HCT116 (cell line): ENCODE measurements at regions not wholly inside any gene's neighbourhood (a gene's known extent, or its start where the extent isn't known, plus 50 kb on each side); places are given as distances from the start of the nearest gene placed in this dataset.

Experiments used
- ATAC-seq: fragments of 200-7000 bp; cut with Tn5 transposase; 2 replicates; pipeline ENCODE4 v1.9.1; 2020; ENCODE audit warnings: mild to moderate bottlenecking, moderate library complexity
- BruUV-seq: library from RNA; stranded (reverse); fragments of 400-500 nt; replicated peaks from 2 replicates; lab custom pipeline; 2021; lab: Mats Ljungman, UMichigan
- CTCF ChIA-PET: fragments of 300-600 bp; sonication (Branson Sonifier 250); formaldehyde crosslinking; loops from one replicate; lab custom pipeline; 2021; ENCODE audit warnings: antibody characterized with exemption; lab: Charles Lee
- POLR2A ChIA-PET: fragments of 300-600, 350-600 bp; sonication (Branson Sonifier 250); formaldehyde crosslinking; loops from one replicate; lab custom pipeline; 2021; ENCODE audit warnings: antibody characterized with exemption; lab: Charles Lee
- RAD21 ChIA-PET, 2 experiments: fragments of 300-600 bp; sonication (Branson Sonifier 250); formaldehyde crosslinking; loops; one replicate each; lab custom pipeline; 2023; ENCODE audit warnings: low total read pairs in 2 of 2; ENCODE audit not compliant: uncharacterized antibody in 2 of 2, unreplicated experiment in 2 of 2, low non-redundant PET in 1 of 2; lab: Charles Lee
- DNase-seq: peaks from one replicate; pipeline ENCODE4 v3.0.0-alpha.2; 2010; ENCODE audit warnings: low read depth, low spot score
- H2AFZ ChIP-seq: fragments of 200-600 bp; shearing (Covaris generic), sonication (generic); 2 replicates; pipeline ENCODE4 v1.6.1; 2017; ENCODE audit warnings: low read depth, mixed run types, mixed read lengths, antibody characterized with exemption, low read length; ENCODE audit not compliant: poor library complexity, severe bottlenecking
- H3K27ac ChIP-seq: 2 replicates; pipeline ENCODE4 v1.5.1; 2012; ENCODE audit warnings: low read depth, low read length
- H3K27me3 ChIP-seq: fragments of 200-600 bp; sonication (generic); 2 replicates; pipeline ENCODE4 v1.6.1; 2016; ENCODE audit warnings: mixed run types, low read length, mixed read lengths; ENCODE audit not compliant: insufficient read depth
- H3K36me3 ChIP-seq, 2 experiments: fragments of 200-500 bp in 1 of 2; fragments of 200-600 bp in 1 of 2; sonication (Bioruptor generic) in 1 of 2; sonication (generic) in 1 of 2; 2 replicates each; pipeline versions ENCODE4 v1.5.1 to v1.6.1; 2014 to 2016; ENCODE audit warnings: low read length in 2 of 2, inconsistent platforms in 1 of 2, mixed read lengths in 1 of 2, mixed run types in 1 of 2; ENCODE audit not compliant: insufficient read depth in 2 of 2, control insufficient read depth in 1 of 2
- H3K4me1 ChIP-seq, 2 experiments: fragments of 200-600 bp in 1 of 2; sonication (generic) in 1 of 2; 2 replicates each; pipeline versions ENCODE4 v1.5.1 to v1.6.1; 2012 to 2017; ENCODE audit warnings: low read length in 2 of 2, inconsistent platforms in 1 of 2, mild to moderate bottlenecking in 1 of 2, mixed read lengths in 1 of 2, mixed run types in 1 of 2, moderate library complexity in 1 of 2; ENCODE audit not compliant: insufficient read depth in 2 of 2, control insufficient read depth in 1 of 2
- H3K4me2 ChIP-seq: fragments of 200-600 bp; sonication (generic); 2 replicates; pipeline ENCODE4 v1.6.1; 2017; ENCODE audit warnings: mixed run types, low read length, mixed read lengths
- H3K4me3 ChIP-seq, 2 experiments: fragments of 200-600 bp in 1 of 2; sonication (generic) in 1 of 2; replicated peaks in 1 of 2; 2 replicates each; pipeline ENCODE4 v1.5.1; 2011 to 2016; ENCODE audit warnings: low read length in 2 of 2, control low read depth in 1 of 2, low read depth in 1 of 2, mild to moderate bottlenecking in 1 of 2, mixed read lengths in 1 of 2, mixed run types in 1 of 2
- H3K79me2 ChIP-seq: fragments of 200-600 bp; sonication (generic); 2 replicates; pipeline ENCODE4 v1.6.1; 2017; ENCODE audit warnings: mild to moderate bottlenecking, mixed run types, low read length, moderate library complexity, mixed read lengths; ENCODE audit not compliant: insufficient read depth
- H3K9ac ChIP-seq: fragments of 200-600 bp; sonication (generic); 2 replicates; pipeline ENCODE4 v1.6.1; 2016; ENCODE audit warnings: low read length, mixed read lengths
- H3K9me2 ChIP-seq: fragments of 200-600 bp; sonication (generic), shearing (Covaris generic); 2 replicates; pipeline ENCODE4 v1.6.1; 2017; ENCODE audit warnings: mixed run types, mild to moderate bottlenecking, moderate library complexity; ENCODE audit not compliant: insufficient read depth
- H3K9me3 ChIP-seq, 2 experiments: fragments of 200-500 bp in 1 of 2; fragments of 200-600 bp in 1 of 2; sonication (Bioruptor generic) in 1 of 2; sonication (generic) in 1 of 2; 2 replicates each; pipeline ENCODE4 v1.6.1; 2014 to 2017; ENCODE audit warnings: low read length in 2 of 2, mixed read lengths in 2 of 2, inconsistent platforms in 1 of 2, low read depth in 1 of 2, mild to moderate bottlenecking in 1 of 2, mixed run types in 1 of 2, moderate library complexity in 1 of 2; ENCODE audit not compliant: control insufficient read depth in 1 of 2, insufficient read depth in 1 of 2
- H4K20me1 ChIP-seq: fragments of 200-600 bp; sonication (generic), shearing (Covaris generic); 2 replicates; pipeline ENCODE4 v1.6.1; 2017; ENCODE audit warnings: mixed run types, mild to moderate bottlenecking, moderate library complexity; ENCODE audit not compliant: insufficient read depth
- CEBPB ChIP-seq: IDR thresholded peaks from 2 replicates; pipeline ENCODE4 v1.6.1; 2012; ENCODE audit warnings: low read depth
- EGR1 ChIP-seq: IDR thresholded peaks from 2 replicates; pipeline ENCODE4 v1.6.1; 2012; ENCODE audit warnings: low read depth
- EZH2phosphoT487 ChIP-seq: fragments of 200-600 bp; IDR thresholded peaks from 2 replicates; pipeline ENCODE4 v1.6.1; 2018; ENCODE audit warnings: antibody characterized with exemption, borderline replicate concordance
- FOSL1 ChIP-seq: IDR thresholded peaks from 2 replicates; pipeline ENCODE4 v1.6.1; 2012; ENCODE audit warnings: low read depth
- JUND ChIP-seq: IDR thresholded peaks from 2 replicates; pipeline ENCODE4 v1.6.1; 2012
- POLR2AphosphoS5 ChIP-seq: IDR thresholded peaks from 2 replicates; pipeline ENCODE4 v1.6.1; 2011; ENCODE audit warnings: mild to moderate bottlenecking, low read depth, low read length, moderate library complexity
- SIN3A ChIP-seq: IDR thresholded peaks from 2 replicates; pipeline ENCODE4 v1.6.1; 2012; ENCODE audit warnings: low read depth
- TCF7L2 ChIP-seq: IDR thresholded peaks from 2 replicates; pipeline ENCODE4 v1.7.0; 2011; ENCODE audit warnings: borderline replicate concordance, inconsistent platforms; ENCODE audit not compliant: insufficient read depth, insufficient read length; ENCODE audit errors: extremely low read depth
- YY1 ChIP-seq: IDR thresholded peaks from 2 replicates; pipeline ENCODE4 v1.6.1; 2011; ENCODE audit warnings: low read length, low read depth, moderate library complexity, mild to moderate bottlenecking; ENCODE audit not compliant: insufficient replicate concordance; ENCODE audit errors: extremely low read depth
- intact Hi-C: fragments of 100-400 bp; cut with micrococcal nuclease; formaldehyde crosslinking; loops from 2 replicates; pipeline ENCODE4 v1.10.0; 2022
- TF ChIP-seq, protein P1 (sequence below): IDR thresholded peaks from 2 replicates; pipeline ENCODE4 v1.6.1; 2012
- TF ChIP-seq, protein P2 (sequence below): IDR thresholded peaks from 2 replicates; pipeline ENCODE4 v1.6.1; 2012
- TF ChIP-seq, protein P3 (sequence below), 3 experiments: fragments of 200-600 bp in 1 of 3; sonication (generic) in 1 of 3; IDR thresholded peaks in 2 of 3; conservative IDR thresholded peaks in 1 of 3; 2 replicates each; pipeline ENCODE4 v1.5.1; 2012 to 2017; ENCODE audit warnings: low read depth in 2 of 3, low read length in 2 of 3, antibody characterized with exemption in 1 of 3, borderline replicate concordance in 1 of 3, control low read depth in 1 of 3, mild to moderate bottlenecking in 1 of 3, mixed read lengths in 1 of 3, mixed run types in 1 of 3, moderate library complexity in 1 of 3; ENCODE audit not compliant: insufficient read depth in 1 of 3

DNA sequence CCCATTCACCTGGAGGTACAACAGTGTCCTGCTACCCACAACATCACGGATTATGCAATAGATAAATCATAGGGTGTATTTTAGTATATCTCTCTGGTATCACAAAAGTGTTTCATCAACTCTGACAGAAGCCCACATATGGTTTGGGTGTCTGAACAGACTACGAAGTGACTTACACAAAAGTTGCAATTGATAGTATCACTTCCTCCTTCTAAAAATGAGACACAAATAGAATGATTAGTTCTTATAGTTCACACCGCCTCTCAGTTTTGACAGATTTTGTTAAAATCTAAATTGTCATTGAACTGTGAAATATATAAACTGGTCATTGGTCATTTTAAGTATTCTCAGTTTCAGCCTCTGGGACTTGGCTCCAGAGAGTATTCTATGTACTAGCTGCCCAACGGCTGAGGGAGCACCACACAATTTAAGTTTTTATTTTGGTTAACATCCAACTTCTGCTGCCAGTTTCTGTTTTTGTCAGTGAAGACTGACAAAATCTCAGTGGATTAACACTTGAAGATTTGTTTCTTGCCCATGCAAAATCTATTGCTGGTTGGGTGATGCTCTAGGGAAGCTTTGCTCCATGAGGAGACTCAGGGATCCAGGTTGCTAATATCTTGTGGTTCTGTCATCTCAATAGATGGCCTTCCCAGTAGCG, 113.8 kb upstream of the PUDP start:
- Histone ChIP-seq H3K4me2 (no peak overlapping the region), H3K9ac (no peak overlapping the region), H4K20me1 (no peaks in the 10 kb centered on the region), H3K4me1 (no peaks in the 10 kb centered on the region), H2AFZ (no peak overlapping the region), H3K36me3 (no peaks in the 10 kb centered on the region), H3K27ac (no peak overlapping the region), H3K4me3 (no peak overlapping the region), H3K9me2 (no peaks in the 10 kb centered on the region), H3K79me2 (no peaks in the 10 kb centered on the region), H3K9me3 (no peaks in the 10 kb centered on the region), H3K27me3 (no peaks in the 10 kb centered on the region)
- BruUV-seq: no TSS peak
- CTCF ChIA-PET: no interaction called here
- RAD21 ChIA-PET: no interaction called here
- POLR2A ChIA-PET: no interaction called here
- TF ChIP-seq TCF7L2 (no peak), SIN3A (no peak), POLR2AphosphoS5 (no peak), EGR1 (no peak), FOSL1 (no peak), YY1 (no peak), CEBPB (no peak), JUND (no peak), EZH2phosphoT487 (no peak)
- TF ChIP-seq, protein P1, sequence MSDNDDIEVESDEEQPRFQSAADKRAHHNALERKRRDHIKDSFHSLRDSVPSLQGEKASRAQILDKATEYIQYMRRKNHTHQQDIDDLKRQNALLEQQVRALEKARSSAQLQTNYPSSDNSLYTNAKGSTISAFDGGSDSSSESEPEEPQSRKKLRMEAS: no peak
- TF ChIP-seq, protein P2, sequence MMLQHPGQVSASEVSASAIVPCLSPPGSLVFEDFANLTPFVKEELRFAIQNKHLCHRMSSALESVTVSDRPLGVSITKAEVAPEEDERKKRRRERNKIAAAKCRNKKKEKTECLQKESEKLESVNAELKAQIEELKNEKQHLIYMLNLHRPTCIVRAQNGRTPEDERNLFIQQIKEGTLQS: no peak
- TF ChIP-seq, protein P3, sequence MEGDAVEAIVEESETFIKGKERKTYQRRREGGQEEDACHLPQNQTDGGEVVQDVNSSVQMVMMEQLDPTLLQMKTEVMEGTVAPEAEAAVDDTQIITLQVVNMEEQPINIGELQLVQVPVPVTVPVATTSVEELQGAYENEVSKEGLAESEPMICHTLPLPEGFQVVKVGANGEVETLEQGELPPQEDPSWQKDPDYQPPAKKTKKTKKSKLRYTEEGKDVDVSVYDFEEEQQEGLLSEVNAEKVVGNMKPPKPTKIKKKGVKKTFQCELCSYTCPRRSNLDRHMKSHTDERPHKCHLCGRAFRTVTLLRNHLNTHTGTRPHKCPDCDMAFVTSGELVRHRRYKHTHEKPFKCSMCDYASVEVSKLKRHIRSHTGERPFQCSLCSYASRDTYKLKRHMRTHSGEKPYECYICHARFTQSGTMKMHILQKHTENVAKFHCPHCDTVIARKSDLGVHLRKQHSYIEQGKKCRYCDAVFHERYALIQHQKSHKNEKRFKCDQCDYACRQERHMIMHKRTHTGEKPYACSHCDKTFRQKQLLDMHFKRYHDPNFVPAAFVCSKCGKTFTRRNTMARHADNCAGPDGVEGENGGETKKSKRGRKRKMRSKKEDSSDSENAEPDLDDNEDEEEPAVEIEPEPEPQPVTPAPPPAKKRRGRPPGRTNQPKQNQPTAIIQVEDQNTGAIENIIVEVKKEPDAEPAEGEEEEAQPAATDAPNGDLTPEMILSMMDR (IDR thresholded peaks at IDR 0.05 in 2 of 3, conservative IDR thresholded peaks at IDR 0.05 in 1 of 3; ENCODE audit: borderline replicate concordance in 1 of 3, insufficient read depth in 1 of 3, low read depth in 2 of 3, low read length in 2 of 3): no peak
- ATAC-seq (no peak), DNase-seq (no peak)
- intact Hi-C loops: no loop called here
